ENCODE measurements at regions not wholly inside any gene's neighbourhood (a gene's known extent, or its start where the extent isn't known, plus 50 kb on each side); places are given as distances from the start of the nearest gene placed in this dataset.

DNA sequence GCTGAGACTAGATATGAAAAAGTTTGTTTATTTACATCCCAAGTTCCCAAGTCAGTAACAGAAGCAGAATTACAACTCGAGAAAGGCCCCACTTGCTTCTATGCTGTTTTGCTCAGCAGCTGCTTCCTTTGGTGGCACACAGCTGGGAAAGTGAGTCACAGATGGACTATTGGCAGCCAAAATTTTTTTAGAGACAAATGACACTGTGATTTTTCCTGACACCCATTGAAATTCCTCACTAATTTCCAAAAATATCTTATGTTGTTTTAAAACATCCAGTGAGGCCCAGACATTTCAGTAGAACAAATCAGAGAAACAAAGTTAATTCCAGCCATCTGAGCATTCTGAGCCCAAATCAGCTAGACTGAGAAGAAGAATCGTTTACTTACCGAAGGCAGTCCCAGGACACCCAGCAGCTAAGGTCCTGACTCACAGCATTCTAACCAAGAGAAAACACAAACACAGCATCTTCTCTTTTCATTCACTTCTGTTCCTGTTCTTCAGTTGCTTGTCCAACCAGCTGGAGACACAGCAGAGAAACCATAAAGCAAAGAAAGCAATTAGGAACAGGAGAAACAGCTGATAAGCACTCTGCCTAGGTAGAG, 188.3 kb downstream of the DAD1 start:
- TF ChIP-seq TOX (CRISPR knock-in tag; IDR thresholded peaks at IDR 0.05; ENCODE audit: borderline replicate concordance) (no peak), PPARA (CRISPR knock-in tag; IDR thresholded peaks at IDR 0.05; ENCODE audit: borderline replicate concordance) (no peak)
